ENCODE measurements at regions not wholly inside any gene's neighbourhood (a gene's known extent, or its start where the extent isn't known, plus 50 kb on each side); places are given as distances from the start of the nearest gene placed in this dataset.

DNA sequence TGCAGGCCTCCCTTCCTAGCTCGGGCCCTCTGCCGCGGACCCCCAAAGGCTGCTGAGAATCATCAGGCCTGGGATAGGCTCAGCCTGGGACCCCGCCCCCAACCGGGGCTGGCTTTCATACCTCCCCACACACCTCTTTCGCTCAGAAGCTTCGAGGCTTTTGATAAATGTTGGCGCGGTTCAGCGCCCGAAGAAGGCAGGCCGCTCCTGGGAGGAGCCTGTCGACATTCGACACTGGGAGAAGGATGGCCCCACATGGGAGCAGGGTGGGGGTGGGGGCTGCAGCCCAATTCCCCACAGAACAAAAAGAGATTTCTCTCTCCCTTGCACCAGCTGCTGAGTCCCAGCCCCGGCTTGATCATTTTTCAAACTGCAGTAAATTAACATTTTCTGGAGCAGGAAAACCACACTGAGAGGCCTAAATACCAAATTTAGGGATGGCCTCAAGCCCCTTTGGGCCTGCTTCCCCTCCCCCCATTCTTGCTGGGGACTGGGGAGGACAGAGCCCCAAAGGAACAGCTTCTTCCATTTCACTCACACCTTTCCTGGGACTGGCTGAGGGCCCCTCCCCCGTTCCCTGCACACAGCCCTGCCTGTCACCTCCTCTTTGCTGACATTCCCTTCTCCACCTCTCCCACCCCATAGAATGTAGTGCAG, 112.9 kb upstream of the PJA1 start:
- DNase-seq (ENCODE audit: low spot score), result no peak

DNA sequence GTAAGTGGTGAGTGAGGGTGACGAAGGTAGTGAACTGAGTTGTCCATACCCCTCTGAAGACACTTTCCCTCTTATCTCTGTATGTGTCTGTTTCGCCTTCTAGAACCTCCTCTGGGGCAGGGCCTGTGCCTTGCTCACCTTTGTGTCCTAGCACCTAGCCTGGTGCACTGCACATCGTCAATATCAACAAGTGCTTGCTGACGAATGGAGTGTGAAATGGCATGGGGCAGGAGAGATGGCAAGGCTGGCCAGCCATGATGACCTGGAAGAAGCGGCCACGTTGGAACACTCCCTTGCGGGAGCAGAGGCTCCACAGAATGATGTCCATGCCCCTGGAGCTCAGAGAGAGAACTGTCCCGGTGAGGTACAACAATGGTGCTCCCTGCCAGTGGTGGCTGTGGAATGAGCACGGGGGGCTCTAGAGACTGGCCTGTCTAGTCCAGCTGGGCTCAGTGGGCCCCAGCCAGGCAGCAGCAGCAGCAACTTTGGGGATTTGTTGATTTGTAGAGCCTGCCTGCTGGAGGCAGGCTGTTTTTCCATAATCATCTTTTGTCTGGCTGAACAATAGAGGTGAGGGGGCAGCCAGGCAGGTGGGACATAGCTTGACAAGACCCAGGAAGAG, 112.2 kb upstream of the PJA1 start:
- no peak for DNase-seq (ENCODE audit: low spot score)

DNA sequence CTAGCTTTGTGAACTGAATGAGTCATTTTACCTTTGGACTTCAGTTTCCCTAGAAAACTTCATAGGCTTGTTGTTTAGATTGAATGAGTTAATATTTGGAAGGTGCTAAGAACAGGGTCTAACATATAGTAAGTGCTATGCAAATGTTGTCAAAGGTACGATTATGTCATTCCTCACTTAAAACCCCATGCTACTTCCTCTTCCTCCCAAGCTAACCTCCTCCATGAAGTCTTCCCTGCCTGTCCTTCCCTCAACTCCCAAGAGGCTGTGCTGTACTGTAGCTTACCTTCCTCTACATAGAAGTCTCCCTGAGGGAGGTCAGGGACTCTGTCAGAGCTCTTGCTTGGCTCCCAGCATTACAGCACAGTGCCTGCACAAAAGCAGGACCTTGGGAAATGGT, 103.4 kb upstream of the PJA1 start:
- no peak for DNase-seq (ENCODE audit: low spot score)

DNA sequence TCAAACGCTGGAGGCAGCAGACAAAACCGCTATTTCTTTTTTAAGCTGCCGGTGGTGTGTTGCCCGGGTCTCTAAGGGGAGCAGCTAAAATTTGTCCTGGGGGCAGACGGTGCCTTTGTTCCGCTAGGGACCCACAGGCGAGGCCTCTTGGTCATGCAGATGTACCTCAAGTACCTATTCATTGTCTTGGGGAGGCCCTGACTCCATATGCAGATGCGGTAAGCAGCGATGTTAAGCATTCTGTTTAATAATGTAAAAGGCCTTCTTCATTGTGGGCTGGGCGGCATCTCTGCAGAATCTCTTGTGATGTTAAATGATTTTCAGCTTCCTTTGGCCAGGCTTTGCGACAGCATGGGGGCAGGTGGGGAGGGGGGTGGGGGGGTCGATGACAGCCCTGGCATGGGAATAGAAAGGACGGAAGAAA, 98.9 kb upstream of the PJA1 start:
- no peak for DNase-seq (ENCODE audit: low spot score)

DNA sequence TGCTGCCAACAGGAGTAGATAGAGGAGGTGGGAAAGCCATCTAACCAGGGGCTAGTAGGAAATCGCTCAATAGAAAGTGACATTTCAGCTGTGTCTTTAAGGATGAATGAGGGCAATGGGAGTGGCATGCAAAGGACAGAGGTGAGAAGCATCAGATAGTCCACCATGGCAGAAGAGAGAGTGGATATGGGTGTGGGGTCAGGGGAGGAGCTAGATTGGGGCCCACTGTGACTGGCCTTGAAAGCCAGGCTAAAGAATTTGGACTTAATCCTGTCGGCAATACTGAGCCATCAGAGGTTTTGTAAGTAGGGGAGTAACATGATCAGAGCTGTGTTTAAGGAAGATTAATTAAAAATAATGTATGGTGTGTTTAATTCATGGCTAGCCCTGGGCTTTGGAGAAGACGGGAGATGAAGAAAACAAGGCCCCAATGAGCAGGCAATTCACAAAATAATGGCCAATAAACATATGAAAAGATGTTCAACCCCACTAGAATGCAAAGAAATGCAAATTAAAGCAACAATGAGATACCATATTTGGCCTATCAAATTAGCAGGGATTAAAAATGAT, 98.1 kb upstream of the PJA1 start:
- DNase-seq (ENCODE audit: low spot score), result no peak

DNA sequence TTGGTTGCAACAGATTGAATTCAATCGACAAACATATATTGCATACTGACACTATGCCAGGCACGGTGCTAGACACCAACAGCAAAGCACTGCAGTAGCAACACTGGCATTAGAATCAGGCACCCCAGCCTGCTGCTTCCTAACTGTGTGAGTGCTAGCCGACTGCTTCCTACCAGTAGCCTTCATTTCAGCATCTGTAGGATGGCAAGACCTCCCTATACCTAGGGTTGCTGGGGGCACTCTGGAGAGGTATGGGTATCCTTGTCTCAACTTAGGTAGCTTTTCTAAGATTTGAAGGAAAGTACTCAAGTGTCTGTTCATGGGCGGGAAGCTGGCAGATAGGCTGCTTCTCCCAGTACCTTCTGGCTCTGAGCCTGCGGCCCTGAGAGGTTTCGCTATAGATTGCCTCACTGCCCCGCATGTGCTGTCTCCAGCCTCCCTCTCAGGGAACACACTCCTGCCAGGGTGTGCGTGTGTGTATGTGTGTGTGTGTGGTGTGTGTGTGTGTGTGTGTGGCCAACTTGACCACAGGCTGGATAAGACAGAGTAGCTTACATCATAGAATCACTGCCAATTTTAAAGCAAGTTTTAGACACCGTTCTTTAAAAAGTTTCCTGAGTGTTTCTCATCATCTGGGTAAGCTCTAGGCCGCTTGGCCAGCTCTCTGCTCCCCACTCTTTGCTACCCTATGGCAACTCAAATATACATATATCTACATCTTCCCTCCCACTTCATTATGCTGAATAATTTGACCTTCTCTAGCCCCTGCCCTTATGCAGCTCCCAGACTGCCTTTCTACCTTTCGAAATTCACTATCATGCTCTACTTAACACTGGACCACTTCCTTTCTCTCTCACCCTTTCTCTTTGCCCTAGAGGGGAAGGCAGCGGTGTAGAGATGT, 97.0 kb upstream of the PJA1 start:
- DNase-seq (ENCODE audit: low spot score), result no peak

DNA sequence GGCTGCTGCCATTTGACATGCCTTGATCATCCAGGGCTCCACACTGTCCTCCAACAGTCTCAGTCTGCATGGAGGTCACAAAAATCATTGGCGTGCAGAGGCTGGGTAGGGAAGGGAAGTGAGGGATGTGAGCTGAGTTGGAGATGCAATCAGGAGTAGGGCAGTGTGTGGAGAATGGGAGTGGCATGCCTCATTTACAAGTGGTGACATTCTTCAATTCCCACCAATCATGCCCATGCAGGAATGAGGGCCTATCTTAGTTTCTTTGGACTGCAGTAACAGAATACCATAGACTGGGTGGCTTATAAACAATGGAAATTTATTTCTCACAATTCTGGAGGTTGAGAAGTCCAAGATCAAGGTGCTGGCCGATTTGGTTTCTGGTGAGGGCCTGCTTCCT, 94.9 kb upstream of the PJA1 start:
- DNase-seq (ENCODE audit: low spot score), result no peak

DNA sequence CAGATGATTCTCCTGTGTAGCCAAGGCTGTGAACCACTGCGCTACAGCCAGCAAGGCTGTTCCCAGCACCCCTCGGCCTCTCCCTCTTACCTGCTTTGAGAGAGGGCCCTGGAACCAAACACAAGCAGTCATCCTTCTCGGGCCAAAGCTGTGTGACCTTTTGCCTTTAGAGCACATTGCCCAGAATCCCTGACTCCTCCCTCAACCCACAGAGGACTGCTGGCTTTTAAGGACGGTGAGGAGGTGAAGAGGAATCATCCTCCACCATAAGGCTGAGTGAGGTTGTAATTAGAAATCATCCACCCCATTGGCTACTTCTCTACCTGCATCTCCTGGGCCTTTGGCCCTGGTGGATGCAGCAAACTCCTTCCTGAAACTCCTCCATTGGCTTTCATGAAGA, 93.6 kb upstream of the PJA1 start:
- no peak for DNase-seq (ENCODE audit: low spot score)

DNA sequence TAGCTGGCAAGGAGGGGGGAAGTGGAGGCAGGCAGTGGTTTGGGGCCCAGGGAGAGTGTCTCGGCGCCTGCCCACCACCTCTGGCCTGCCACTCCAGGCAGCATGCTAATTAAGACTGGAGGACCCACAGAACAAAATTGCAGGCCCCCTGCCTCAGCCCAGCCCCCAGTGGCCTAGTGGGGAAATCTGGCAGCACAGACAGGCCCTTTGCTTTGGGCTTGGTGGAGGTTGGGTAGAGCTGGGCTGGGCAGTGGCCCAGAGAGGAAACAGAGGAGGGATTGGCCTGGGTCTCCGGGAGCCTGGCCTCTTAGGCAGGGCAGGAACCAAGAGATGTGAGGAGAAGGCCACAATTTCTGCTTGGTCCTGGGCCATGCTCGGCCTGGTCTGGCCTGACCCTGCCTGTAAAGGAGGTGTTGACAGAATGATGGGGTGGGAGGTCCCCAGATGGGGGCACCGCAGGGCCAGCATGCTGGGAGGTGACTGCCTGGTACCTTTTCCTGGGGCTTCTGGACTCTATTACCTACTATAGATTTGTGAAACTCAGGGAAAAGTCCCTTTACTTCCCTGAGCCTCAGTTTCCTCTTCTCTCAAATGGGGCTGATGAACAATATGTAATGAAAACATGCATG, 92.4 kb upstream of the PJA1 start:
- DNase-seq (ENCODE audit: low spot score), result no peak

DNA sequence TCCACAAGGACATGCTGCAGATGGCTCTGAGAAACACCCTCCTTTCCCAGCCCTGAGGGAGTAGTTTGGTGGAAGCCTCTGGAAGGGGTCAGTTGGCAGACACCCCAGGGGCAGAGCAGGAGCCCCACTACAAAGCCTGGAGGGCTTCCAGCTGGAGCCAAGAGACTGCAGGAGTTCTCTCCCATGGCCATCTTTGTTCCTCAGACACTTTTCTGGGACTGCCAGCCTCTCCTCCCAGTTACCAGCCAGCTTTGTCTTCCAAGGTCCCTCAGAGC, 91.0 kb upstream of the PJA1 start:
- DNase-seq (ENCODE audit: low spot score), result no peak

DNA sequence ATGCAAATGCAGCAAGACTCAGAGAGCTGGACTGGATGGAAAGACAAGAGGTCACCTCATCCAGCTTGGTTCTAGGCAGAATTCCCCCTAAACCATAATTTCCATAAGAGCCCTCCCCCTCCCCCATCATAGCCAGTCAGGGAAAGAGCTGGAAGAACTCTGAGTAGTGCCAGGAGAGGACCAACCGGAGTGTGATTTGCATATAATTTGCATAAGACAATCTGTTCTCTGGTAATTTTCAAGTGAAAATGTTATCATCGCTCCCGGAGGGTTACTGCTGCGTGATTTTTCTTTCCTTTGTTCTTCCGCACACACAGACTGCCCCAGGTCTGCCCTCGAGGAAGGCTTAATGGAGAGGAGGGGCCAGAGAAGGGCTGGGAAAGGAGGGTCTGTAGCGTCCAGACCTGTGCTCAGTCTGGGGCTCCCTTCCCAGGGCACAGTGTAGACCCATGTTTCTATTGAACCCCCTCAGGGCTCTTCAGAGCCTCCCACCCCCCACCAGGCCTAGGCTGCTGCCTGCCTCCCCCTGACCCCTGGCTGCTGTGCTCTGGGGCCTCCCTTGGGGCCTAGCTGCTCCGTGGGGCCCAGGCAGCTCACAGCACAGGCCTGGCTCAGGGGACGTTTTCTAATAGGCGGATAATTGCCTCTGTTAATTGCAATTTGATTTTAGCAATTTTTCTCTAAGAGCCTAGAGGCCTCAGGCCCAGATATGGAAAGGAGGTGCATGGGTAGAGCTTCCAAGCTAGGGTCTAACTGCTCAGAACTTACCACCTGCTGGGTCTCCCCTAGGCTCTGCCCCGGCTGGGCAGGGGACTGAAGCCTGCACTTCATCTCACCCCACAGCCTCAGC, 90.4 kb upstream of the PJA1 start:
- DNase-seq (ENCODE audit: low spot score), result no peak

DNA sequence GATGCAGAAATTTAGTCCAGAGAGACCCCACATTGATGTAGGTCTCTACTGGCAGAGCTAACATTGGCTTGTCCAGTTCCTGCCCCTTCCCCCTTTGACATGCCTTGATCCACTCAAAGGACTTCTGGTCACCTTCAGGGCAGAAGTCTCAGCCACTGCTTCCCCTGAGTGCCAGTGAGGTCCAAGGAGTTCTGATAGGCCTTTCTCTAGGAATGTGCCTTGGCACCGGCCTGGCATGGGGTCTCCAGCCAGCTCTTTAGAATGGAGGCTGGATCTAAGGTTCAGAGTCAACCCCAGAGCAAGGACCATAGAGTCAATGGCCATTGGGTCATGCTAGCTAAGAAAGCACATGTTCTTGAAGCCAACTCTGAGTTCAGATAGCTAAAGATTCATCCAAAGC, 88.6 kb upstream of the PJA1 start:
- no peak for DNase-seq (ENCODE audit: low spot score)

DNA sequence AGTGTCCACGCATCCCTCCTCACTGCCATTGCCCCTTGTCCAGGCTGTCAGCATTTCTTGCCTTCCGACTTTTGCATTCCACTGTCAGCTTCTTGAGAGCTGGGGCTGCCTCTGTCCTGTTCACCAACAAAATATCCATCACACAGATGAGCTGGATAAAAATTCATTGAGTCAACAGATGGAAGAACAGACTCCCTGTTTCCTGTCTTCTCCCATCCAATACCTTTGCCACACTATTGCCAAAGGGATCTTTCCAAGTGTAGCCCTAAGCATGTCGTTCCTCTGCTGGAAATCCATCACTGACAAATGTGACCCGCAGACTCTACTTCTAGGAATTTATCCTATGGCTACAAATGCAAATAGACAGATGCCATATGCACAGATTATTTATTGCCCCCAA, 78.0 kb upstream of the PJA1 start:
- no peak for DNase-seq (ENCODE audit: low spot score)

DNA sequence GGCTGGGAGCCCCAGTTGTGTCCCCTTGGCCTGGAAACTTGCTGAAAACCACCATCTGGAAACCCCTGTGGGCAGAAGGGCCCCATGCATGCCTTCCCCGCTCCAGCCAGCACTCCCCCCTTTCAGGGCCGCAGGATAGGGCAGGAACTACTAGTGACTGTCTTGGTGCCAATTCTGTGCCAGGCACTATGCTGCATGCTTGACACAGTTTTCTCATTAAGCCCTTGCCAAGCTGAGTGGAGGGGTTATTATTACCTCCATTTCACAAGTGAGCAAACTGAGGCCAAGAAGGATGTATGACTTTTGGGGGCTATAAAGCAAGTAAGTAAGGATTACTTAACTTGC, 73.6 kb upstream of the PJA1 start:
- DNase-seq (ENCODE audit: low spot score), result no peak

DNA sequence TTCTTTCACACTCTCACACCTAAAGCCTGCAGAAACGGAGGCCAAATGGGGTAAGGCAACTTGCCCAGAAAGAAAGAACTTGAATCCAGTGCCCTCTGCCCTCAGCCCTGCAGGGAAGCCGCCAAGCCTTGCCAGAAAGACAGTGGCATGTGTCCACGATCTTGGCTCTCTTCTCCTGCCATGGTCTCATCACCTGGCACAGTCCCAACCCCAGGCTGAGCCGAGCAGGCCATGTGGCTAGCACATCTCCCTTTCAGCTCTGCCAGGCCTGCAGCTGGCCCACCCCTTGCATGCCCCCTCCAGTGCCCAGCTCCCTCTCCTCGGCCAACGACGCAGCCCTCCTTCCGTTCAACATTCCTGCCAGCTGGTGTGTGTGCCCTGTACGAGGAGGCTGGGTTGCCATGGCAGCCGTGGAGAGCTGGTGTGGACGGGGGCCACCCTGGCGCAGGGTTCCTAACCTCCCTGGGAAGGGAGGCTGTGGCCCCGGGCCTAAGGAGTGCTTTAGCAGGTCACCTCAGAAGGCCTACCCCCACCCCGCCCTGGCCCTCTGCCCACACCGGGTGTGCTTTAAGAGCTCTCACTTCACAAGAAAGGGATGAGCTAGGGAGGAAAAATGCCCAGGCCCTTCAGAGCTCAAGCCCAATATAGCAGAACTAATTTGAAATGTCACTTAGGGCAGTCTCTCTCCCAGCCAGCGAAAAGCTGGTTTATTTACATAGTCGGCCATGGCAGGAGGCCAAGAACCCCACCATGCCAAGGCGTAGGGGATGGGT, 73.0 kb upstream of the PJA1 start:
- DNase-seq (ENCODE audit: low spot score), result no peak

DNA sequence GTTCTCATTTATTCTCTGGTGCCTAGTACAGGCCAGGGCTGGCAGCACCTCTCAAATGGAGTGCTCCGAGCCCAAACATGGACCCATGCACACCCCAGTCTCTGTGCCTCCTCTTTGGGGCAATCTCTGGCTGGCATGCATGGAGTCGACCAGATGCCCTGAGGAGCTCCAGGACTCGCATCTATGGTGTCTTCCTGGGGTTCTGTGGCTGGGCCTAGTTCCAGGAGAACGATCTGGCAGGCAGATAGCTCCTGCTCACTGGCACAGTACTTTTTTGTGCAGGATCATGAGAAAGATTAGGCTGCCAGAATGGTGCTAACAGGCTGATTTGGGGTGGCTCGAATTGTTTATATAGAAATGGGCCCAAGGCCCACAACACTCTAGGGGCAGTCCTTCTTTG, 72.0 kb upstream of the PJA1 start:
- no peak for DNase-seq (ENCODE audit: low spot score)

DNA sequence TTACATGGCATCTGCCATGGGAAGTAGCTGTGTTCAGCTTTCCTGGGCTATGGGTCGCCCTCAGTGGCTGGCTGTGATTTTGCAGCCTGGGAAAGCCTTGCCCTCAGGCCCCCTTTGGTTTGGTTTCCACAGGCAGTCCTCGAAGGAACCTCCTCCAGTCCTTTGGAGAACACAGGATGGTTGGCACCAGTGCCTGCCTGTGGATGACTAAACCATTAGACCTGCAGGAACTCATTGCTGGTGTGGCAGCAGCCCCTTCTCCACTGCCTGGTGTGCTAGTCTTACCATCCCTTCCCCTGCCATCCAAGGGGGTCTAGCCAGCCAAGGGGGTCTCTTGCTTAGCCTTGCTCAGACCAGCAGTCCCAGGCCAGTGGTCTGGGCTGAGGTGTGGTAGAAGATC, 71.4 kb upstream of the PJA1 start:
- no peak for DNase-seq (ENCODE audit: low spot score)

DNA sequence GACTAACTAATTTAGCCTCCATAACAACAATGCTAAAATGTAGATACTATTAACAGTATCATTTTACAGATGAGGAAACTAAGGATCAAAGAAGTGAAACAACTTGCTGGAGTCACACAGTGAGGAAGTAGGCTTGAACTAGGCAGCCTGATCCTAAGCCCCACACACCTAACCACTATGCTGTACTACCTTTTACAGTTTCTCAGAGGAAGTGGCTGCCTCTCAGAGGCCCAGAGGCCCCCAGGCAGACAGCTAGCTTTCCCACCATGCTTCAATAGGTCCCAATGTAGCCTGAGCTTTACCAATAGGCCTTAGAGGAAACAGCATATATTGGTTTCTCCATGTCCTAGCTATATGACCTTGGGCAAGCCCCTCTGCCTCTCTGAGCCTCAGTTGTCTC, 69.4 kb upstream of the PJA1 start:
- no peak for DNase-seq (ENCODE audit: low spot score)

DNA sequence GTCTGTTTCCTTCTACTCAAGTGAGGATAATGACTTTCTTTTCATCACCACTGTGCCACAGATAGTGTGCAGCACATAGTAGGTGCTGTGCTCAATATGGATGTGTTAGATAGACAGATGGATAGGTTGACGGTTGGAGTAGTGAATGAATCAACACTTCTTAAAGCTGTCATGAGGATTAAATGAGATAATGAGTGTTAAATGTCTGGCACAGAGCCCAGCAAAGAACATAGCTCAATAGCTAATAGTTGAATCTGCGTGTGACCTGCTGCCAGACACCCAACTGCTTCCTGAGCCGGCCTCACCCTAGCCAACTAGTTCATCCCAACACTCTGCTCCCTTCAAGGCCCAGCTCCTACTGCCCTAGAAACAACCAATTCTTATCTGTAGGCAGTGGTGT, 67.7 kb upstream of the PJA1 start:
- DNase-seq (ENCODE audit: low spot score), result peak; percentile 23

DNA sequence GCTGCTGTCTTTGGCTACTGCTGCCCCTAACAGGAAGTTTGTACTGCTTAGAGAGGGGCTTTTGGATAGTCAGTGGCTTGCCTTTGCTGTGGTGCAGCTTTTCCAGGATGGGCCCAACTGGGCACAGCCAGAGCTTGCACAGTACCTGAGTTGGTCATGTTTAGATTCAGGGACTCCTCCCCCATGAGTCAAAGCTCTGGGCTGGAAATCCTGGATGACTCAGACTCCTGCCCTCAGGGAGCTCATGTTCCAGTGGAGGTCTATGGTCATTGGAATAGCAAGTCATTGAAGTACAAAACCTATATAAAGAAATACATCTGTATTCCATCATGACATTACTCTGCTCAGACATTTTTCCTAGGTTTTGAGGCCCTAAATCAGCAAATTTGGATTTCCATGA, 66.7 kb upstream of the PJA1 start:
- no peak for DNase-seq (ENCODE audit: low spot score)

DNA sequence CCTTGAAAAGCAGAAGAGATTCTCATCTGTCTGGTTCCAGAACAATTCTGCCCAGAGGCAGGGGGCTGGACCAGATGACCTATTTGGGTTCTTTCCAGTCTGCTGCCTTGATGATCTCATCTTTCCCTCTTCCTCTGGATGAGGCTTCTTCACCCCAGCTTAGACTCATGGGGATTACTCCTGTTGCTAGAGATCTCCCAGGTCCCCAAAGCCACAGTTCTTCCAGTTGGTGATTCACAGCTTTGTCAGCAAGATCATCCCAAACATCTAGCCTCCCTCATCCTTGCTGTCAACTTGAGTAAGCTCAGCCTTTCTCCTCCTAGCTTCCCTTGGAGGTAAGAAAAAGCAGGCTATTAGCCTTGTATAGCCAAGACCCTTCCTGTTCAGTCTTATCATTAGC, 64.2 kb upstream of the PJA1 start:
- DNase-seq (ENCODE audit: low spot score), result no peak

All from mucosa of gallbladder (tissue), 1 donor.